ENCODE measurements at regions not wholly inside any gene's neighbourhood (a gene's known extent, or its start where the extent isn't known, plus 50 kb on each side); places are given as distances from the start of the nearest gene placed in this dataset.

GRCh38 chr2:219918254-219918653 lies 290.8 kb downstream of the SLC4A3 start:
- DNase-seq (ENCODE audit: low read depth, low spot score), result no peak
- Mint-ChIP-seq H3K27me3 (ENCODE audit: low read depth) (no peaks in the 10 kb centered on the region), H3K4me1 (peaks cover 31% of the 10 kb centered on the region), H3K9me3 (peaks cover 2% of the 10 kb centered on the region), H3K27ac (ENCODE audit: unreplicated experiment) (no peak overlapping the region), H3K36me3 (ENCODE audit: low read depth) (no peaks in the 10 kb centered on the region), H3K4me3 (no peak overlapping the region)
- TF ChIP-seq CTCF (conservative IDR thresholded peaks at IDR 0.05), result no peak

- Mint-ChIP-seq H3K4me1 (peaks cover 28% of the 10 kb centered on the region), H3K27me3 (ENCODE audit: low read depth) (no peaks in the 10 kb centered on the region), H3K4me3 (no peak overlapping the region), H3K27ac (ENCODE audit: unreplicated experiment) (no peak overlapping the region), H3K9me3 (peaks cover 2% of the 10 kb centered on the region), H3K36me3 (ENCODE audit: low read depth) (no peaks in the 10 kb centered on the region)
- no peak for TF ChIP-seq CTCF (conservative IDR thresholded peaks at IDR 0.05)
- no peak for DNase-seq (ENCODE audit: low read depth, low spot score)
These were observed 291.5 kb downstream of the SLC4A3 start for GRCh38 chr2:219918944-219919343.

- Mint-ChIP-seq H3K27me3 (ENCODE audit: low read depth) (no peaks in the 10 kb centered on the region), H3K4me1 (peaks cover 26% of the 10 kb centered on the region), H3K27ac (ENCODE audit: unreplicated experiment) (no peak overlapping the region), H3K36me3 (ENCODE audit: low read depth) (no peaks in the 10 kb centered on the region), H3K9me3 (peaks cover 2% of the 10 kb centered on the region), H3K4me3 (no peak overlapping the region)
- no peak for DNase-seq (ENCODE audit: low read depth, low spot score)
- TF ChIP-seq CTCF (conservative IDR thresholded peaks at IDR 0.05), result no peak
These were observed 292.1 kb downstream of the SLC4A3 start for GRCh38 chr2:219919506-219919905.

- no peak overlapping the region for H3K4me3 Mint-ChIP-seq
- H3K4me1 Mint-ChIP-seq, result peaks cover 5% of the 10 kb centered on the region
- DNase-seq (ENCODE audit: low read depth, low spot score), result no peak
- no peak overlapping the region for H3K27ac Mint-ChIP-seq (ENCODE audit: unreplicated experiment)
- peaks cover 3% of the 10 kb centered on the region for H3K36me3 Mint-ChIP-seq (ENCODE audit: low read depth)
- no peaks in the 10 kb centered on the region for H3K27me3 Mint-ChIP-seq (ENCODE audit: low read depth)
- no peak for TF ChIP-seq CTCF (conservative IDR thresholded peaks at IDR 0.05)
- H3K9me3 Mint-ChIP-seq, result peaks cover 2% of the 10 kb centered on the region
These were observed 302.4 kb downstream of the SLC4A3 start for GRCh38 chr2:219929835-219930234.

- H3K27ac Mint-ChIP-seq (ENCODE audit: unreplicated experiment), result no peak overlapping the region
- H3K36me3 Mint-ChIP-seq (ENCODE audit: low read depth), result no peaks in the 10 kb centered on the region
- H3K27me3 Mint-ChIP-seq (ENCODE audit: low read depth), result no peaks in the 10 kb centered on the region
- no peak for DNase-seq (ENCODE audit: low read depth, low spot score)
- no peaks in the 10 kb centered on the region for H3K4me1 Mint-ChIP-seq
- H3K4me3 Mint-ChIP-seq, result no peak overlapping the region
- no peaks in the 10 kb centered on the region for H3K9me3 Mint-ChIP-seq
- TF ChIP-seq CTCF (conservative IDR thresholded peaks at IDR 0.05), result no peak
These were observed 312.2 kb downstream of the SLC4A3 start for GRCh38 chr2:219939647-219940046.

GRCh38 chr2:219944866-219945265 lies 317.4 kb downstream of the SLC4A3 start:
- Mint-ChIP-seq H3K9me3 (no peaks in the 10 kb centered on the region), H3K27ac (ENCODE audit: unreplicated experiment) (no peak overlapping the region), H3K27me3 (ENCODE audit: low read depth) (no peaks in the 10 kb centered on the region), H3K36me3 (ENCODE audit: low read depth) (no peaks in the 10 kb centered on the region), H3K4me3 (no peak overlapping the region), H3K4me1 (no peaks in the 10 kb centered on the region)
- DNase-seq (ENCODE audit: low read depth, low spot score), result no peak
- no peak for TF ChIP-seq CTCF (conservative IDR thresholded peaks at IDR 0.05)
